Progenitor cell of endocrine pancreas (in vitro differentiated cells): ENCODE measurements at regions not wholly inside any gene's neighbourhood (a gene's known extent, or its start where the extent isn't known, plus 50 kb on each side); places are given as distances from the start of the nearest gene placed in this dataset.

Experiments used
- DNase-seq: peaks from one replicate; pipeline ENCODE4 v3.0.0; 2021; ENCODE audit warnings: low spot score; ENCODE audit not compliant: unreplicated experiment
- H3K27ac Mint-ChIP-seq: 2 replicates; pipeline ENCODE4 v1.8.0; 2021; ENCODE audit warnings: mild to moderate bottlenecking, moderate library complexity, mixed read lengths
- H3K27me3 Mint-ChIP-seq: 2 replicates; pipeline ENCODE4 v1.8.0; 2021; ENCODE audit warnings: mixed read lengths
- H3K36me3 Mint-ChIP-seq: 2 replicates; pipeline ENCODE4 v1.8.0; 2022; ENCODE audit warnings: mixed read lengths; ENCODE audit not compliant: insufficient read depth
- H3K4me1 Mint-ChIP-seq: 2 replicates; pipeline ENCODE4 v1.8.0; 2021; ENCODE audit warnings: low read depth, mixed read lengths
- H3K4me3 Mint-ChIP-seq: 2 replicates; pipeline ENCODE4 v1.8.0; 2021; ENCODE audit warnings: low read depth, mild to moderate bottlenecking, moderate library complexity, mixed read lengths
- H3K9me3 Mint-ChIP-seq: 2 replicates; pipeline ENCODE4 v1.8.0; 2021; ENCODE audit warnings: low read depth, mixed read lengths
- CTCF ChIP-seq: fragments of 200-600 bp; sonication (generic); IDR thresholded peaks from one replicate; pipeline ENCODE4 v1.5.0; 2021; ENCODE audit warnings: antibody characterized with exemption, mild to moderate bottlenecking; ENCODE audit not compliant: unreplicated experiment

GRCh38 chr13:90824032-90824431 is 523.5 kb upstream of the MIR17HG start:
- Mint-ChIP-seq H3K27me3 (no peaks in the 10 kb centered on the region), H3K4me3 (no peak overlapping the region)
- no peak for DNase-seq

GRCh38 chr13:90826688-90827087 is 520.8 kb upstream of the MIR17HG start:
- no peaks in the 10 kb centered on the region for H3K36me3 Mint-ChIP-seq
- no peaks in the 10 kb centered on the region for H3K4me1 Mint-ChIP-seq

More at GRCh38 chr13:90824032-90824431, 523.5 kb upstream of the MIR17HG start:
- Mint-ChIP-seq H3K36me3 (no peaks in the 10 kb centered on the region), H3K9me3 (peaks cover 5% of the 10 kb centered on the region), H3K27ac (no peak overlapping the region), H3K4me1 (no peaks in the 10 kb centered on the region)
- TF ChIP-seq CTCF = no peak

GRCh38 chr13:90830782-90831181 is 516.7 kb upstream of the MIR17HG start:
- Mint-ChIP-seq H3K27me3 (no peaks in the 10 kb centered on the region), H3K4me1 (no peaks in the 10 kb centered on the region), H3K36me3 (no peaks in the 10 kb centered on the region), H3K27ac (no peak overlapping the region), H3K9me3 (no peaks in the 10 kb centered on the region), H3K4me3 (no peak overlapping the region)
- no peak for TF ChIP-seq CTCF
- no peak for DNase-seq

More at GRCh38 chr13:90826688-90827087, 520.8 kb upstream of the MIR17HG start:
- Mint-ChIP-seq H3K27ac (no peak overlapping the region), H3K4me3 (no peak overlapping the region), H3K27me3 (no peaks in the 10 kb centered on the region), H3K9me3 (peaks cover 5% of the 10 kb centered on the region)
- TF ChIP-seq CTCF = no peak
- no peak for DNase-seq

- DNase-seq = no peak
- peaks cover 3% of the 10 kb centered on the region for H3K9me3 Mint-ChIP-seq
- no peak for TF ChIP-seq CTCF
- no peak overlapping the region for H3K4me3 Mint-ChIP-seq
- H3K36me3 Mint-ChIP-seq = no peaks in the 10 kb centered on the region
- no peaks in the 10 kb centered on the region for H3K27me3 Mint-ChIP-seq
- H3K27ac Mint-ChIP-seq = no peak overlapping the region
- peaks cover 6% of the 10 kb centered on the region for H3K4me1 Mint-ChIP-seq
These were observed 513.5 kb upstream of the MIR17HG start for GRCh38 chr13:90833951-90834350.

GRCh38 chr13:90834700-90835099 is 512.8 kb upstream of the MIR17HG start:
- Mint-ChIP-seq H3K9me3 (peaks cover 5% of the 10 kb centered on the region), H3K27ac (no peak overlapping the region), H3K27me3 (no peaks in the 10 kb centered on the region), H3K4me1 (peaks cover 9% of the 10 kb centered on the region), H3K36me3 (no peaks in the 10 kb centered on the region), H3K4me3 (no peak overlapping the region)
- no peak for DNase-seq
- no peak for TF ChIP-seq CTCF
